Neuronal stem cell (in vitro differentiated cells): ENCODE measurements at regions not wholly inside any gene's neighbourhood (a gene's known extent, or its start where the extent isn't known, plus 50 kb on each side); places are given as distances from the start of the nearest gene placed in this dataset.

ENCODE experiments used
- DNase-seq: peaks from one replicate; pipeline ENCODE4 v3.0.0-alpha.2; 2013; ENCODE audit warnings: low spot score
- H2AFZ ChIP-seq: one replicate; pipeline ENCODE4 v1.6.1; 2013; ENCODE audit warnings: mild to moderate bottlenecking, low read length, inconsistent platforms
- H2AK5ac ChIP-seq: 2 replicates; pipeline ENCODE4 v1.6.1; 2013; ENCODE audit warnings: low read depth, mild to moderate bottlenecking, inconsistent platforms, low read length, moderate library complexity, mixed read lengths
- H2BK120ac ChIP-seq: 2 replicates; pipeline ENCODE4 v1.6.1; 2013; ENCODE audit warnings: low read depth, mild to moderate bottlenecking, inconsistent platforms, low read length, moderate library complexity, mixed read lengths
- H2BK12ac ChIP-seq: one replicate; pipeline ENCODE4 v1.6.1; 2013; ENCODE audit warnings: low read length, inconsistent platforms
- H2BK15ac ChIP-seq: 2 replicates; pipeline ENCODE4 v1.6.1; 2013; ENCODE audit warnings: mild to moderate bottlenecking, low read length, inconsistent platforms, mixed read lengths
- H2BK5ac ChIP-seq: one replicate; pipeline ENCODE4 v1.6.1; 2013; ENCODE audit warnings: inconsistent platforms, mild to moderate bottlenecking, low read length, moderate library complexity
- H3K14ac ChIP-seq: one replicate; pipeline ENCODE4 v1.6.1; 2013; ENCODE audit warnings: low read length, inconsistent platforms
- H3K18ac ChIP-seq: 2 replicates; pipeline ENCODE4 v1.6.1; 2013; ENCODE audit warnings: low read length, inconsistent platforms
- H3K23ac ChIP-seq: 2 replicates; pipeline ENCODE4 v1.6.1; 2013; ENCODE audit warnings: low read depth, mild to moderate bottlenecking, mixed read lengths, low read length, inconsistent platforms; ENCODE audit not compliant: poor library complexity
- H3K27ac ChIP-seq: replicated peaks from 3 replicates; pipeline ENCODE4 v1.5.1; 2013; ENCODE audit warnings: low read length, inconsistent platforms
- H3K27me3 ChIP-seq, 3 experiments: 2 replicates each; pipeline ENCODE4 v1.6.1; 2013; ENCODE audit warnings: low read length in 3 of 3, mild to moderate bottlenecking in 2 of 3, inconsistent platforms in 1 of 3, low read depth in 1 of 3, mixed read lengths in 1 of 3, moderate library complexity in 1 of 3; ENCODE audit not compliant: control insufficient read depth in 3 of 3, insufficient read depth in 3 of 3
- H3K36me3 ChIP-seq, 2 donors: replicated peaks in 1 of 2; 2 replicates each; pipeline ENCODE4 v1.6.1; 2013; ENCODE audit warnings: low read length in 2 of 2; ENCODE audit not compliant: control insufficient read depth in 2 of 2, insufficient read depth in 2 of 2
- H3K4ac ChIP-seq: 2 replicates; pipeline ENCODE4 v1.6.1; 2013; ENCODE audit warnings: inconsistent platforms, mild to moderate bottlenecking, low read length, moderate library complexity
- H3K4me1 ChIP-seq, 2 donors: 1 replicate in 1 of 2; 2 replicates in 1 of 2; pipeline ENCODE4 v1.6.1; 2013; ENCODE audit warnings: low read length in 2 of 2, low read depth in 1 of 2; ENCODE audit not compliant: control insufficient read depth in 2 of 2, insufficient read depth in 1 of 2
- H3K4me2 ChIP-seq: one replicate; pipeline ENCODE4 v1.6.1; 2013; ENCODE audit warnings: mild to moderate bottlenecking, low read length, inconsistent platforms; ENCODE audit not compliant: insufficient read depth, poor library complexity, severe bottlenecking
- H3K4me3 ChIP-seq, 2 donors: 2 replicates each; pipeline ENCODE4 v1.5.1; 2013; ENCODE audit warnings: low read length in 2 of 2, mild to moderate bottlenecking in 2 of 2, inconsistent platforms in 1 of 2, moderate library complexity in 1 of 2
- H3K79me1 ChIP-seq: one replicate; pipeline ENCODE4 v1.6.1; 2013; ENCODE audit warnings: low read depth, mild to moderate bottlenecking, inconsistent platforms, low read length, moderate library complexity
- H3K9ac ChIP-seq: one replicate; pipeline ENCODE4 v1.6.1; 2013; ENCODE audit warnings: mild to moderate bottlenecking, low read depth, low read length, inconsistent platforms; ENCODE audit not compliant: poor library complexity
- H3K9me3 ChIP-seq, 2 donors: replicated peaks in 1 of 2; 2 replicates each; pipeline versions ENCODE3 to v1.6.1; 2013; ENCODE audit warnings: low read length in 2 of 2, mild to moderate bottlenecking in 2 of 2, inconsistent platforms in 1 of 2, low read depth in 1 of 2, mixed read lengths in 1 of 2, moderate library complexity in 1 of 2; ENCODE audit not compliant: control insufficient read depth in 2 of 2, insufficient read depth in 1 of 2
- H4K8ac ChIP-seq: one replicate; pipeline ENCODE4 v1.6.1; 2013; ENCODE audit warnings: low read depth, mild to moderate bottlenecking, inconsistent platforms, low read length, moderate library complexity
- H4K91ac ChIP-seq: one replicate; pipeline ENCODE4 v1.6.1; 2013; ENCODE audit warnings: low read length, low read depth, mild to moderate bottlenecking, inconsistent platforms; ENCODE audit not compliant: poor library complexity
- WGBS, 2 donors: extraction: QIAGEN DNeasy Blood & Tissue Kit; methylation state at CpG; one replicate each; pipeline ENCODE4 v1.1.7; 2013; ENCODE audit warnings: missing lambda C conversion rate in 2 of 2, mixed read lengths in 1 of 2; ENCODE audit not compliant: insufficient read length in 2 of 2, insufficient replicate concordance in 1 of 2; ENCODE audit errors: extremely low coverage in 2 of 2; 5-methylcytosine and 5-hydroxymethylcytosine counted together

DNA sequence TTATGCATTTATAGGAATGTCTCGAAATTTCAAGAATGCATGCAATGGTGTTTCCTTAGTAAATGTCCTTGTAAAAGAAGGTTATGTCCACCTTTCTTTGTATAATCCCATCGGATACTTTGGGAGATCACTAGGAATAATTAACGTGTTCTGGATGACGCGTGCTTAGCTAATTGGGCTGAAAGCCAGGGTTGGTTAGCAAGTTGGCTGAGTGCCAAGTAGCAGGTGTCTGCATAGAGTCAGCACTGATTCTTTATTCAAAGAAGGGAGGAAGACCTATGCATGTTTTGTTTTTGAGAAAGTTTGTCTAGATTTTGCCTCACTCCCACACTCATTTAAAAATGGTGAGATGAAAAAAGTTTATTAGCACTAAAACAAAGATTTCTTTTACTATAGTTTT, 144.6 kb downstream of the SOX3 start:
- no peak overlapping the region for H3K27ac ChIP-seq
- H3K18ac ChIP-seq = no peak overlapping the region
- H3K4me3 ChIP-seq = no peak overlapping the region
- H3K23ac ChIP-seq = no peak overlapping the region
- H3K79me1 ChIP-seq = no peaks in the 10 kb centered on the region
- H3K36me3 ChIP-seq = no peaks in the 10 kb centered on the region
- no peak overlapping the region for H3K4ac ChIP-seq
- H4K8ac ChIP-seq = no peak overlapping the region
- H2BK12ac ChIP-seq = no peak overlapping the region
- no peak for DNase-seq
- no peak overlapping the region for H2BK120ac ChIP-seq
- no peak overlapping the region for H2AK5ac ChIP-seq
- no peak overlapping the region for H3K14ac ChIP-seq
- no peak overlapping the region for H3K4me2 ChIP-seq
- no peaks in the 10 kb centered on the region for H3K9me3 ChIP-seq
- no peak overlapping the region for H2BK15ac ChIP-seq
- no peak overlapping the region for H4K91ac ChIP-seq
- H3K27me3 ChIP-seq = no peaks in the 10 kb centered on the region
- no peaks in the 10 kb centered on the region for H3K4me1 ChIP-seq
- no CpG with 5 or more reads among the region's 5 CpGs for WGBS, 2 donors
- H3K9ac ChIP-seq = no peak overlapping the region
- H2AFZ ChIP-seq = no peak overlapping the region
- no peak overlapping the region for H2BK5ac ChIP-seq

DNA sequence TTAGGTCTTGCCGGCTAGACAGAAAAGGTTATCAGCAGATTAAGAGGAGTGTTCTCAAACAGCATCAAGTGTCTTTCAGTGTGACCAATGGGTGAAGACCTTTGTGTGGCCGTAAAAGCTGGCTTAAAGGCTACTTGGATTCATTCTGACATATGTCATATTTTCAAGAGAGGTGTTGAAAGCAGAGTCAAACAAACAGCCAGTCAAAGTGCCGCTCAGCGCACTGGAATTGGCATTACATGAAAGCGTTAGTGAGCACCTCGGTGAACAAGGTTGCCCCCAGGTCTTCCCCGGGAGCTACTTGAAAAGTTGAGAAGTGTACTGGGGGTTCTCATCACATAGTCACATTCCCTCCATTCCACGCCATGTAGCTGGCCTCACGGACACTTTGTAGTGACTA, 148.9 kb downstream of the SOX3 start:
- WGBS, 2 donors = no CpG with 5 or more reads among the region's 9 CpGs
- H3K27me3 ChIP-seq = peaks cover 0 to 5% (median 0%) of the 10 kb centered on the region in 3 experiments
- DNase-seq = no peak
- no peak overlapping the region for H4K91ac ChIP-seq
- H3K27ac ChIP-seq = no peak overlapping the region
- H3K18ac ChIP-seq = no peak overlapping the region
- no peak overlapping the region for H4K8ac ChIP-seq
- no peak overlapping the region for H2BK15ac ChIP-seq
- H3K9ac ChIP-seq = no peak overlapping the region
- H3K4me2 ChIP-seq = no peak overlapping the region
- H2BK5ac ChIP-seq = no peak overlapping the region
- no peaks in the 10 kb centered on the region for H3K9me3 ChIP-seq
- H3K14ac ChIP-seq = no peak overlapping the region
- H2AK5ac ChIP-seq = no peak overlapping the region
- H3K36me3 ChIP-seq = no peaks in the 10 kb centered on the region
- no peak overlapping the region for H2BK12ac ChIP-seq
- H3K4ac ChIP-seq = no peak overlapping the region
- H2AFZ ChIP-seq = no peak overlapping the region
- no peak overlapping the region for H3K23ac ChIP-seq
- H3K4me3 ChIP-seq = no peak overlapping the region
- H2BK120ac ChIP-seq = no peak overlapping the region
- no peaks in the 10 kb centered on the region for H3K79me1 ChIP-seq
- H3K4me1 ChIP-seq = peaks cover 0 to 2% of the 10 kb centered on the region in 2 donors

DNA sequence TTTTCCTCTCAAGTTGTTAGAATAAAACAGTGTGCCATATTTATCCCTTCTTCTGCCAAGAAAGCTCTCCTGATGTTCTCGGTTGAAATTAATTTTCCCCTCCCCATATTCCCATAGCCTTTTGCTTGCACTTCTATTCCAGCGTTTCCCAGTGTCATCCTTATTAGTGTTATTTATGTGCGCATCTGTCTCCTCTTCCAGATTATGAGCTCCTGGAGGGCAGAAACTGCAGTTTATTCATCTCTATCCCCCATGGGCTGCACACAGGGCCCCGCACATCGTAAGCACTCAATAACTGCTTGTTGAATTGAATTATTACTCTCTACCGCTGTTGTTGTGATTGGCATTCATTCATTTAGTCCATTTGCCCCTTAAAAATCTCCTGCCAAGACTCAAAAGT, 149.4 kb downstream of the SOX3 start:
- Histone ChIP-seq H3K27me3 (peaks cover 0 to 5% (median 0%) of the 10 kb centered on the region in 3 experiments), H3K36me3 (no peaks in the 10 kb centered on the region), H3K9me3 (no peaks in the 10 kb centered on the region), H3K4me1 (peaks cover 0 to 2% of the 10 kb centered on the region in 2 donors), H3K18ac (no peak overlapping the region), H3K14ac (no peak overlapping the region), H2AFZ (no peak overlapping the region), H2BK15ac (no peak overlapping the region), H3K23ac (no peak overlapping the region), H3K9ac (no peak overlapping the region), H3K4me2 (no peak overlapping the region), H3K79me1 (no peaks in the 10 kb centered on the region), H3K27ac (no peak overlapping the region), H2BK5ac (no peak overlapping the region), H2AK5ac (no peak overlapping the region), H4K8ac (no peak overlapping the region), H3K4me3 (no peak overlapping the region), H3K4ac (no peak overlapping the region), H2BK120ac (no peak overlapping the region), H4K91ac (no peak overlapping the region), H2BK12ac (no peak overlapping the region)
- WGBS, 2 donors = no CpG with 5 or more reads among the region's 6 CpGs
- no peak for DNase-seq

DNA sequence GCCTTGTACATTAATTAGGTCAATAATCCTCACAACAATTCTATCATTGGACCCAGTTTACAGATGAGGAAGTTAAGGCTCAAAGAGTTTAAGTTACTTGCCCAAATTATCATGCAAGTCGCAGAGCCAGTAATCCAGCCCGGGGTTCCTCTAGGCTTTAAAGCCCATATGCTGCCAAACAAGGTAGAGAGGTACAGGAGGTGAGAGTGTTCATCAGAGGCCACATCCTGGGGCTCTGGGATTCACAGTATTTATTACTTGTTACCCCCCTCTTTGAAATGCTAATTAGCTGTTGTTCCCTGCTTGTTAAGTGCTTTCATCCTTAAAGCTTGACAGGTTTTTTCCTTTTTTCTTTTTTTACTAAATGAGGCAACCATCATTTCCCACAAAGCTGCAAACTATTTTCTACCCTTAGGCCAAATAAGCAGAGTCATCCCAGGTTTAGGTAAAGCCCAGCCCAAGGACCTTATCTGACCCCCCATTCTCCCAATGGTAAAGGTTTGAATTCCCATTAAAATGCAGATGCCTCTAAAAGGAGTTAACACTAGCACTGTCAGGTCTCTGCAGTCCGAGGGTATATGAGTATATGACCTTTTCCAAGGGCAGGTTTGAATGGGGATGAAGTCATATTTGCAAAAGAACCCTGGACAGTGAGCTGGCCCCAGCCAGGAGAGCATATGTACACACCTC, 150.3 kb downstream of the SOX3 start:
- no peak overlapping the region for H2BK12ac ChIP-seq
- no CpG with 5 or more reads among the region's 3 CpGs for WGBS, 2 donors
- H3K4me1 ChIP-seq = peaks cover 0 to 2% of the 10 kb centered on the region in 2 donors
- no peak overlapping the region for H2BK120ac ChIP-seq
- H3K4ac ChIP-seq = no peak overlapping the region
- H3K23ac ChIP-seq = no peak overlapping the region
- H2AFZ ChIP-seq = no peak overlapping the region
- H3K9ac ChIP-seq = no peak overlapping the region
- H2BK5ac ChIP-seq = no peak overlapping the region
- no peak overlapping the region for H3K4me2 ChIP-seq
- H3K9me3 ChIP-seq = no peaks in the 10 kb centered on the region
- no peak overlapping the region for H2AK5ac ChIP-seq
- H4K91ac ChIP-seq = no peak overlapping the region
- H3K14ac ChIP-seq = no peak overlapping the region
- no peak overlapping the region for H2BK15ac ChIP-seq
- no peak overlapping the region for H3K4me3 ChIP-seq
- no peak for DNase-seq
- no peak overlapping the region for H4K8ac ChIP-seq
- peaks cover 0 to 5% (median 0%) of the 10 kb centered on the region in 3 experiments for H3K27me3 ChIP-seq
- H3K27ac ChIP-seq = no peak overlapping the region
- H3K18ac ChIP-seq = no peak overlapping the region
- H3K79me1 ChIP-seq = no peaks in the 10 kb centered on the region
- no peaks in the 10 kb centered on the region for H3K36me3 ChIP-seq
